ENCODE measurements at regions not wholly inside any gene's neighbourhood (a gene's known extent, or its start where the extent isn't known, plus 50 kb on each side); places are given as distances from the start of the nearest gene placed in this dataset.

DNA sequence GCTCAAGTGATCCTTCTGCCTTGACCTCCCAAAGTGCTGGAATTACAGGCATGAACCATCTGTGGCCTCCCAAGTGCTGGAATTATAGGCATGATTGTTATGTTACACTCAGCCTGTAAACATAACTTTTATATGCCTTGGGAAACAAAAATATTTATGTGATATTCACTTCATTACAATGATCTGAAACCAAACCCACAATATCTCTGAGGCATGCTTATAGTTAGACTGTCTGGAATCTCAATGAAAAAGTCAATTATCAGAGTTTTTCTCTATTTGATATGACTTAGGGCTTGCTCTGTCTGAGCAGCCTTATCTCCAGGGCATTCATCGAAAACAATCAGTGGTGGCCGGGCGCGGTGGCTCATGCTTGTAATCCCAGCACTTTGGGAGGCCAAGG, 195.3 kb upstream of the MYO3A start:
- no peaks in the 10 kb centered on the region for H3K79me2 ChIP-seq (ENCODE audit: insufficient read depth, low read depth, low read length)
- H3K36me3 ChIP-seq (ENCODE audit: insufficient read depth, low read length): no peaks in the 10 kb centered on the region
- CTCF ChIA-PET (ENCODE audit: unreplicated experiment): no interaction called here
- H3K9me2 ChIP-seq (ENCODE audit: insufficient read depth, low read length): no peaks in the 10 kb centered on the region
- BruUV-seq (replicated peaks): no TSS peak
- H3K27ac ChIP-seq (ENCODE audit: low read depth, low read length, poor library complexity, severe bottlenecking): no peak overlapping the region
- no peaks in the 10 kb centered on the region for H3K4me1 ChIP-seq (ENCODE audit: insufficient read depth, low read length, poor library complexity, severe bottlenecking)
- no peaks in the 10 kb centered on the region for H4K20me1 ChIP-seq (ENCODE audit: insufficient read depth, low read length)
- intact Hi-C loops (cut with micrococcal nuclease; ENCODE audit: unreplicated experiment): no loop called here
- TF ChIP-seq EZH2phosphoT487 (IDR thresholded peaks at IDR 0.05; ENCODE audit: borderline replicate concordance, low read depth, low read length): no peak
- TF ChIP-seq, protein P1, sequence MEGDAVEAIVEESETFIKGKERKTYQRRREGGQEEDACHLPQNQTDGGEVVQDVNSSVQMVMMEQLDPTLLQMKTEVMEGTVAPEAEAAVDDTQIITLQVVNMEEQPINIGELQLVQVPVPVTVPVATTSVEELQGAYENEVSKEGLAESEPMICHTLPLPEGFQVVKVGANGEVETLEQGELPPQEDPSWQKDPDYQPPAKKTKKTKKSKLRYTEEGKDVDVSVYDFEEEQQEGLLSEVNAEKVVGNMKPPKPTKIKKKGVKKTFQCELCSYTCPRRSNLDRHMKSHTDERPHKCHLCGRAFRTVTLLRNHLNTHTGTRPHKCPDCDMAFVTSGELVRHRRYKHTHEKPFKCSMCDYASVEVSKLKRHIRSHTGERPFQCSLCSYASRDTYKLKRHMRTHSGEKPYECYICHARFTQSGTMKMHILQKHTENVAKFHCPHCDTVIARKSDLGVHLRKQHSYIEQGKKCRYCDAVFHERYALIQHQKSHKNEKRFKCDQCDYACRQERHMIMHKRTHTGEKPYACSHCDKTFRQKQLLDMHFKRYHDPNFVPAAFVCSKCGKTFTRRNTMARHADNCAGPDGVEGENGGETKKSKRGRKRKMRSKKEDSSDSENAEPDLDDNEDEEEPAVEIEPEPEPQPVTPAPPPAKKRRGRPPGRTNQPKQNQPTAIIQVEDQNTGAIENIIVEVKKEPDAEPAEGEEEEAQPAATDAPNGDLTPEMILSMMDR (conservative IDR thresholded peaks at IDR 0.05; ENCODE audit: low read length): no peak
- no peak for DNase-seq (ENCODE audit: low spot score)
- no peak overlapping the region for H3K4me3 ChIP-seq (ENCODE audit: low read depth, low read length, poor library complexity, severe bottlenecking)
- POLR2A ChIA-PET: no interaction called here
- H3K4me2 ChIP-seq (ENCODE audit: low read length): no peak overlapping the region
- H3K9me3 ChIP-seq (ENCODE audit: low read length): no peaks in the 10 kb centered on the region
- H2AFZ ChIP-seq (ENCODE audit: low read length): no peak overlapping the region

DNA sequence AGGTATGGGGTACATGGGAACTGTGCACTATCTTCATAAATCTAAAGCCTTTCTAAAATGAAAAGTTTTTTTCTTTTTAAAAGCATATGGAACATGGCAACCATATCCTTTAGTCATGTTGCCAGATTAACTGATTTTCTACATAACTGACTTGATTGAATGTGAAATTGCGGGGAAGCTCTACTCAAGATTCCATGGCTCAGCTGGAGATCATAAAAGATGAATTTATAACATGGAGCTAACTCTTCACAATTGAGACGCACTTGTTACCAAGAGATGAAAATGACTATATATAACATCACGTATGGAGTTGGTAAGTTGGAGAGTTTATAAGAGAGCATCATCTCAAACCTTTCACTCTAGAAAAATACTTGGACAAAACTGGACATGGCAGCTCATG, 190.2 kb upstream of the MYO3A start:
- no peak for DNase-seq (ENCODE audit: low spot score)
- Histone ChIP-seq H3K9me2 (ENCODE audit: insufficient read depth, low read length) (no peaks in the 10 kb centered on the region), H2AFZ (ENCODE audit: low read length) (no peak overlapping the region), H3K36me3 (ENCODE audit: insufficient read depth, low read length) (no peaks in the 10 kb centered on the region), H3K4me3 (ENCODE audit: low read depth, low read length, poor library complexity, severe bottlenecking) (no peak overlapping the region), H3K79me2 (ENCODE audit: insufficient read depth, low read depth, low read length) (no peaks in the 10 kb centered on the region), H3K4me1 (ENCODE audit: insufficient read depth, low read length, poor library complexity, severe bottlenecking) (no peaks in the 10 kb centered on the region), H3K9me3 (ENCODE audit: low read length) (no peaks in the 10 kb centered on the region), H3K27ac (ENCODE audit: low read depth, low read length, poor library complexity, severe bottlenecking) (no peak overlapping the region), H3K4me2 (ENCODE audit: low read length) (no peak overlapping the region), H4K20me1 (ENCODE audit: insufficient read depth, low read length) (no peaks in the 10 kb centered on the region)
- TF ChIP-seq EZH2phosphoT487 (IDR thresholded peaks at IDR 0.05; ENCODE audit: borderline replicate concordance, low read depth, low read length): no peak
- TF ChIP-seq, protein P1 (conservative IDR thresholded peaks at IDR 0.05; ENCODE audit: low read length): no peak
- ChIA-PET POLR2A (no interaction called here), CTCF (ENCODE audit: unreplicated experiment) (no interaction called here)
- BruUV-seq (replicated peaks): no TSS peak
- intact Hi-C loops (cut with micrococcal nuclease; ENCODE audit: unreplicated experiment): no loop called here

DNA sequence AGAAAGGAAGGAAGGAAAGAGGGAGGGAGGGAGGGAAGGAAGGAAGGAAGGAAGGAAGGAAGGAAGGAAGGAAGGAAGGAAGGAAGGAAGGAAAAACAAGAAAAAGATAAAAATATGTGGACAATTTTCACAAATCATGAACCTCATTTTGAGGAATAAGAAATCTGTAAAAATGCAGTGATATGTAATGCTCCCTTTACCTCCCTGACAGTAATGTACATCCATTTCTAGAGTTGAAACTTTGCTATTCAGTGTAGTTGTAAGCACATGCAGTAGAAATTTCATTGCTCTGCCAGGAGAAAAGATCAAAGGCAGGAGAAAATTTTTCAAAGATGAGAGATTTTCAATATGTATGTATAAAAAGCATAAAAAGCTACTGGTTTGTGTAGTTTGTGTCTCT, 189.5 kb upstream of the MYO3A start:
- H3K27ac ChIP-seq (ENCODE audit: low read depth, low read length, poor library complexity, severe bottlenecking): no peak overlapping the region
- ChIA-PET POLR2A (no interaction called here), CTCF (ENCODE audit: unreplicated experiment) (no interaction called here)
- H4K20me1 ChIP-seq (ENCODE audit: insufficient read depth, low read length): no peaks in the 10 kb centered on the region
- H3K79me2 ChIP-seq (ENCODE audit: insufficient read depth, low read depth, low read length): no peaks in the 10 kb centered on the region
- intact Hi-C loops (cut with micrococcal nuclease; ENCODE audit: unreplicated experiment): no loop called here
- no TSS peak for BruUV-seq (replicated peaks)
- H3K9me2 ChIP-seq (ENCODE audit: insufficient read depth, low read length): no peaks in the 10 kb centered on the region
- H2AFZ ChIP-seq (ENCODE audit: low read length): no peak overlapping the region
- no peaks in the 10 kb centered on the region for H3K36me3 ChIP-seq (ENCODE audit: insufficient read depth, low read length)
- no peaks in the 10 kb centered on the region for H3K9me3 ChIP-seq (ENCODE audit: low read length)
- no peak overlapping the region for H3K4me2 ChIP-seq (ENCODE audit: low read length)
- no peaks in the 10 kb centered on the region for H3K4me1 ChIP-seq (ENCODE audit: insufficient read depth, low read length, poor library complexity, severe bottlenecking)
- H3K4me3 ChIP-seq (ENCODE audit: low read depth, low read length, poor library complexity, severe bottlenecking): no peak overlapping the region
- DNase-seq (ENCODE audit: low spot score): no peak
- TF ChIP-seq EZH2phosphoT487 (IDR thresholded peaks at IDR 0.05; ENCODE audit: borderline replicate concordance, low read depth, low read length): no peak
- TF ChIP-seq, protein P1 (conservative IDR thresholded peaks at IDR 0.05; ENCODE audit: low read length): no peak

Data from OCI-LY7 (cell line).